CD4-positive, alpha-beta T cell treated with Interleukin-17A for 1 hour (primary cell): ENCODE measurements at regions not wholly inside any gene's neighbourhood (a gene's known extent, or its start where the extent isn't known, plus 50 kb on each side); places are given as distances from the start of the nearest gene placed in this dataset.

ENCODE experiments used
- DNase-seq: peaks from one replicate; pipeline ENCODE4 v3.0.0-alpha.2; 2020

DNA sequence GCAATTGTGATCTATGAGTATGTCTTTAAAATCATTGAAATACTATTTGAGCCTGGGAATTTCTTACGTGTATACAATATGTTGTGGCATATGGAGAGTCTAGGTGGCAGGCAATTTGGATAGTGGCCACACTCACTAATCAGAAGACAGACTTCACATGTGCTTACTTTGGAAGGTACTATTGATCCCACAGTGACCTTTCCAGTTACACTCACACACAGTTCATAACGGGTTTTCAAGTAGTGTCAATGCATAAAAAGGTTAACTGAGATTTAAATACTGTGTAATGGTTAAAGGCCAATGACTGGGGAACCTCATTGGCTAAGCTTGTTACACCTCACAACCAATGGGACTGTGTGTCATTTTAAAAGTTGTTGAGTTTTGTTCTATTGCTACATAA, 783.2 kb downstream of the RPA4 start:
- DNase-seq, result no peak

- no peak for DNase-seq
These were observed 784.4 kb downstream of the RPA4 start for GRCh38 chrX:97668126-97668525.

DNA sequence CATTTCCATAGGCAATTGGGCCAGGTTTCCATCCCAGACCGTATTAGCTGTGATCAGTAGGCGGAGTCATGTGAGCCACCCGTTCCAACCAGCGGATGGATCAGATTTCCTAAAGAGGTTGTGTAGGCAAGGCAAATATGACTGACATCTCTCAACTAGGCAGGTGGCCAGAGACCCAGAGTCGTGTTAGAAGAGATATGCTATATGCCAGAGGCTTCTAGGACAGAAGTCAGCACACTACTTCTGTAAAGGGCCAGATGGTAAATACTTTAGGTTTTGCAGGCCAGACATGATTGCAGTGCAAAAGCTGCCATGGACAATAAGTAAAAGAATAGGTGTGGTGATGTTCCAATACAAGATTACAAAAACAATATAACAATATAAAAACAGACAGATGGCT, 788.4 kb downstream of the RPA4 start:
- no peak for DNase-seq

DNA sequence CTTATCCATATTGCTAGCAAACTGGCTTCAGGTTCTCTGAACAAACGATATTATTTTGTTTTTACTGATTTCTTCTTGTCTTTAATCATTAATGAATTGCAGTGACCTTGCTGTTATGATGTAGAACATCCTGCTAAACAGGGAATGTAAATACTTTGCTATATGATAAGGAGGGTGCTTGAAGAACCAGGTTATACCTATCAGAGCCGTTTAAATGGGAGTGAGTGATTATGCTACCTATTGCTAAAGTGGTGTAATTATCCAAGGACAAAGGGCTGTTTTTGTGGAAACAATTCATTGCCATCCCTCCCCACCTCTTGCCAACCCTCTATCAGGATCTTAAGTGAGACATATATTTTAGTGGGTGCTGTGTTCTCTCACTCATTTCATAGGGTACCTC, 788.9 kb downstream of the RPA4 start:
- DNase-seq, result no peak

DNA sequence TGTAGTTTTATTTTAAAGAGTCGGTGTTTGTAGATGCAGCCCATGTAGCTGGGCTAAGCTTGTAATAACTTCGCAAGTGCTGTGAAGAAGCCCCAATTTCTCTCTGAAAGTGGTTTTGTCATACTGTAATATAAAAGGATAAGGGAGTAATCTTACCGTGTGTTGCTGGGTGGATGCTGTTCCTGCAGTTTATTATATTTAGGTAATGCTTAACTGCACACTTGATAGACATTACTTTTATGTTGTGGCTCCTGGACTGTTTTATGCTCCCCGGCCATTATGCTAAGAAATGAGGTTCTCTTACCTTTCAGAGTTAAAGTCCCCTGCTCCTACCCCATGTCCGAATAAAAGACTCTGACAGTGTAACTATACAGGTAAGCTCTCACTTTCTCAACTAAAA, 789.4 kb downstream of the RPA4 start:
- DNase-seq, result no peak

- no peak for DNase-seq
These were observed 799.5 kb downstream of the RPA4 start for GRCh38 chrX:97682991-97683840.

- peak; percentile 3 for DNase-seq
These were observed 802.0 kb downstream of the RPA4 start for GRCh38 chrX:97685753-97686152.

DNA sequence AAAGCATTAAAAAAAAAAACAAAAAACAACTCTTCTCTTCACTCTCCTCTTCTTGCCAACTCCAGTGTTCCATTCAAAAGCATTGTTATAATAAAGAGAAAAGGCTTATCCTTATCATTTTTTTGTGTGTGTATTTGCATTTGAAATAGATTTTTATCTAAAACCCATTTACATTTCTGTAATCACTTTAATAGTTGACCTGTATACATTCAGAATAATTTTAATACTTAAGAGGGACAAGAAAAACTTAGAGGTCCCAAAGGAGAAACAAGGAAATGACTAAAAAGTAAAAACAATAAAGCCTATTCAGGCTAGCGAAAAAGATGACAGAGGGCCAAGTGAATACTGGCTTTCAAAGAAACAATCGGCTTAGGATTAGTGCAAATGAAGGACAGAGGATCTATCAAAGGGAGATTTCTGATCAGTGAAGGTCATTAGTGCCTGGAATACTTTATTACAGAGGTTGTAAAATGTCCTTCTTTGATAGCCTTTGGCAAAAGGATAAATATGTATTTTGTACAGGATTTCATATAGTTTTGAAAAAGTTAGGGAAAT, 808.3 kb downstream of the RPA4 start:
- no peak for DNase-seq

- DNase-seq, result no peak
These were observed 808.9 kb downstream of the RPA4 start for GRCh38 chrX:97692575-97692974.

DNA sequence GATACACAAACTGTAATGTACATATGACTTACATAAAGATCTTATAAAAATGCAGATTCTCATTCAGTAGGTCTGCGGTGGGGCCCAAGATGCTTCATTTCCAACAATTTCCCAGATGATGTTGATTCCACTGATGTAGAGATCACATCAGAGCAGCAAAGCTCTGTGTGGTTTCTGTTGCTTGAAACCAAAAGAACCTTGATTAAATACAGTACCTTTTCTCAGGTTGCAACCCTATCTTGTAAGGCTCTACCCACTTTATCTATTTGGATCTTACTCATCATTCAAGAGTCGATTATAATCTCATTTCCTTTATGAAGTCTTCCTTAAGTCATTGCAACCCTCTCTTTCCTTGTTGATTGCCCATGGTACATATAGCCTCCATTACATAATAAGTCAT, 816.8 kb downstream of the RPA4 start:
- no peak for DNase-seq

DNA sequence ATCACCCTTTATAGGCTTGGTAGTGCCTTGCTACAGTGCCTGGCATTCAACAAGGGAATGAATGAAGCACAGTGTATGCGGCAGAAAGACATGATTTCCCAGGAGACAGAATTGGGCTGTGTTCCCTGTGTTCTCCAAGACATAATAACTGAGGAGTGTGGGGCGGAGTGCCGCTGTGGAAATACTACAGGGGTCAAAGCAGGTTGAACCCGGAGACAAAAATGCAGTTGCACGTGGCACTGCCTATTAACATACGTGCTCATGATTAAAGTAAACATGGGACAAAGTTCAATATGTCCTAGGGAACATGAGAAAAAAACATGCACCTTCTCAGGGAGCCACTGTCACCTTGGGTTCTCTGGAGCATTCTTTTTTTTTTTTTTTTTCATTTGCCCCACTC, 820.8 kb downstream of the RPA4 start:
- no peak for DNase-seq

DNA sequence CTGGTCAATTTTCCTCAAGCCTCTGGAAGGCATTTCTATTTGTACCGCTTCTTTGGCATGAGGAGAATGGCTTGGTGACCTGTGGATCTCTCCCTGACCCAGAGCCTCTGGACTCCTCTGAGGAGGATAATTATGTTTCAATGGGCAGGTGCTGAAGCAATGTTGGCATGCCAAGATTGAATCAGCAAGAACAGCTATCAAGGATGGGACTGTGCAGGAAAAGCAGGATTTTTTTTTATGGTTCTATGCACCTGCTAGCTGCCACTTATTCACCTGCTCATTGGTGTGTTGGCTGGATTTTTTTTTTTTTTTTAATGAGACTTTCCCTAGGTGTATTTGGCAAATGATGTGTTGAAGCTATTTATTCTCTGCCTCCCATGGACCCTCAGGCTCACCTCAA, 821.2 kb downstream of the RPA4 start:
- DNase-seq, result no peak

GRCh38 chrX:97705936-97706335, 822.2 kb downstream of the RPA4 start:
- no peak for DNase-seq

- DNase-seq, result no peak
These were observed 830.4 kb downstream of the RPA4 start for GRCh38 chrX:97714072-97714471.

- DNase-seq, result no peak
These were observed 844.5 kb downstream of the RPA4 start for GRCh38 chrX:97728215-97728614.

DNA sequence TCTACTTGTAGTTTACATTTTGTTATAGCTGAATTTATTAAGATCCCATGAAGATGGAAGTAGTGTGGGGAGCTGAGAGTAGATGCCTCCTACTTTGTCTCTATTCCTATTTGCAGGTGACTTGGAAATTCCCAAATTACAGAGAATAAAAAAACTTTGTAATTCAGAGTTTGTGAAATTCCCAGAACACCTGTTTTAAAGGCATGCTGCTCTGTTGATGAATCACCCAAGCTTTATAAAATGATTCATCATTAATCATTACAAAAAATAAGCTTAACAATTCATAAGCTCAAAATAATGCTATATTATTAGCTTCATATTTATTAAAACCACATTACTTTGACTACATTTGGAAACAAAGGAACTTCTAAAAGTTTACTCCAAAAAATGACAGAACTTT, 856.3 kb downstream of the RPA4 start:
- no peak for DNase-seq

- no peak for DNase-seq
These were observed 857.2 kb downstream of the RPA4 start for GRCh38 chrX:97740886-97741285.

- no peak for DNase-seq
These were observed 859.3 kb downstream of the RPA4 start for GRCh38 chrX:97743014-97743413.

GRCh38 chrX:97747346-97747745, 863.6 kb downstream of the RPA4 start:
- no peak for DNase-seq

GRCh38 chrX:97751016-97751415, 867.3 kb downstream of the RPA4 start:
- DNase-seq, result no peak

DNA sequence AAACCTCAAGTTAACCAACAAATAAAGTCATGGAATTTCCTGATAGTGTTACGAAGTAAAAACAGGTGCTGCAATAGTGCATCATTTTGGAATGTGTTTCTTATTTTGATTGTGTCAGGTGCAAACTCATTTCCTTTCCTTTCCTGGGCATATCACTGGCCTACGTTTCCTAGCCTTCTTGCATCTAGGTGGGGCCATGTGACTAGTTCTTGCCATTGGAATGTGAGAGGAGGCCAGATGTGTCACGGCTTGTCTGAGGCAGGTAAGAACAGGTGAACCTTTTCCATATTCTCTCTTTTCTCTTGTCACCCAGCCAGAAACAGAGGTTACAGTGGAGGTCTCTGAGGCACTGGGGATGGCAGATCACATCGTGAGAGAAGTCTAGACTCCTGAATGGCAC, 868.0 kb downstream of the RPA4 start:
- DNase-seq, result no peak

DNA sequence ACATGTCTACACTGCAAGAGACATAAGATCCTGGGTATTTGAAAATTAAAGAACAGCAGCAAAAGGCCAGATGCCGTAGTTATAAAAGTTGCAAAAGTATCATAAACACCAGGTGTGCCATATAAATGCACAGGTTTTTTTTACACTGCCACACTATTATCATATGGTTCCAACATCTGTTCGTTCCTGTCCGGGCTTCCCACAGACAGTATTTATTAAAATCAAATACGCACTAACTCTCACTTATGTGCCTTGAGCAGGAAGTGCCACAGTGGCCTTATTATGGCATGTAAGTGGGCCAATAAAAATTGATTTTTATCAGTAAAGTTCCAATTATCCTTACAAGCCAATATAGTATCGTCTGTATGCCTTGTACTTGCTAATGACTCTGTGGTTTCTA, 873.2 kb downstream of the RPA4 start:
- no peak for DNase-seq

DNA sequence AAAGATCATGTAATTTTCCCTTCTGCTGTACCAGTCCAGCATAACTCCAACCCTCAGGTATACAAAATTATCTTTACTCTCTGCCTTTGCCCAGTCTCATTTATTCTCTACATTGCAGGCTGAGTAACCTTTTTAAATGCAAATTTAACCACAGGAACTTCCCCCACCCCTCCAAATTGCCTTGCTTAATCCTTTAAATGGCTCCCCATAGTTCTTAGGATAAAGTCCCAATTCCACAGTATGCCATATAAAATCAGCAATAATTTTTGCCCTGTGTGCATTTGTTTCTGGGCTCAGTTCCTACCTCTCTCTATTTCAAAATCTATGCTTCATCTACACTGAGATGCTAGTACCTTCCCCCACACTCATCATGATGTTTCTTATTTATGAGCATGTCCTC, 879.7 kb downstream of the RPA4 start:
- DNase-seq, result no peak

DNA sequence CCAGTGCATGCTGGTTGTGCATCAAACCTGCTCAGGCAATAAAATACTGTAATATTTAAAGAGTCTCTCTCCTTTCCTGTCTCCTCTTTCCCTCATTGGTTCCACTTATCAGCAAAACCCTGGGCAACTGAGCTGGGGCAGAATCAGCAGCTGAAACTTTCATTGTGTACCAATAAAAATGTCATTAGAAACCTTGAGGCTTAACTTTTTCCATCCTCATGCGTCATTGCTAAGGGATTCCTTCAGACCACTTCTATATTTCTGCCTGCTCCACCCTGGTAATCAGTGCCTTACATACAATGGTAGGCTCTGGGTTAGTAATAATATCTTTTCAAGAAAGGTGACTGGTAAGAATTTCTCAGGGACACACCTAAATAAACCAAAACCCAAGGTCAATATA, 880.3 kb downstream of the RPA4 start:
- DNase-seq, result no peak

DNA sequence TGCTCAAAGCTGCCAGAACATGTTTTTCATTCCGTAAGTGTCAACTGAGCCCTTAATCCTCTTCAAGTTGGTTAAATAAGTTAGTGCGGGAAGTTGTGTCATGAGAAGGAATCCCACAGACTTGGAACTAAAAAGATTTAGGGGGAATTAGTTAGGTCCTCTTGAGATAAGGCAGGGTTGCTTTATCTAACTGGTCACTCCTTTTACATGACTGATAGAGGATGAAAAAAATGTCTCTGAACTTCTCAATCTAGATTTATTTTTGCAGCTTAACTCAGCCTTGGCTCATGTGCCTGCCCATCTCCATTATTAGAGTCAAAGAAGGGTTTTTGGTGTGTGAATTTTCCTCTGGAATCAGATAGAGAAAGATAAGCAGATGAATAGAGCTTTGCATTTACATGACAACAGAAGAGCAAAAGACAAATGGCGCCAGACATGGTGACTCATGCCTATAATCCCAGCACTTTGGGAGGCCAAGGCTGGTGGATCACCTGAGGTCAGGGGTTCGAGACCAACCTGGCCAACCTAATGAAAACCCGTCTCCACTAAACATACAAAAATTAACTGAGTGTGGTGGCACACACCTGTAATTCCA, 882.9 kb downstream of the RPA4 start:
- DNase-seq, result no peak
